IgD-negative memory B cell (primary cell): ENCODE measurements at regions not wholly inside any gene's neighbourhood (a gene's known extent, or its start where the extent isn't known, plus 50 kb on each side); places are given as distances from the start of the nearest gene placed in this dataset.
A peak's percentile ranks its signal among the peaks of the same experiment; 100 is the strongest.

ENCODE experiments used
- H3K27ac Mint-ChIP-seq, 3 donors: one replicate each; pipeline ENCODE4 v1.8.0; 2020 to 2022; ENCODE audit warnings: mild to moderate bottlenecking in 3 of 3, mixed read lengths in 3 of 3, moderate library complexity in 1 of 3
- H3K27me3 Mint-ChIP-seq: one replicate; pipeline ENCODE4 v1.8.0; 2021; ENCODE audit warnings: mixed read lengths
- H3K36me3 Mint-ChIP-seq: one replicate; pipeline ENCODE4 v1.8.0; 2020; ENCODE audit warnings: mild to moderate bottlenecking, mixed read lengths
- H3K4me1 Mint-ChIP-seq, 3 donors: one replicate each; pipeline ENCODE4 v1.8.0; 2020 to 2022; ENCODE audit warnings: mixed read lengths in 3 of 3, mild to moderate bottlenecking in 1 of 3
- H3K4me3 Mint-ChIP-seq, 4 donors: one replicate each; pipeline ENCODE4 v1.8.0; 2020 to 2022; ENCODE audit warnings: mild to moderate bottlenecking in 4 of 4, mixed read lengths in 4 of 4, moderate library complexity in 3 of 4
- H3K9me3 Mint-ChIP-seq, 3 donors: one replicate each; pipeline ENCODE4 v1.8.0; 2020 to 2021; ENCODE audit warnings: mixed read lengths in 3 of 3, mild to moderate bottlenecking in 1 of 3

DNA sequence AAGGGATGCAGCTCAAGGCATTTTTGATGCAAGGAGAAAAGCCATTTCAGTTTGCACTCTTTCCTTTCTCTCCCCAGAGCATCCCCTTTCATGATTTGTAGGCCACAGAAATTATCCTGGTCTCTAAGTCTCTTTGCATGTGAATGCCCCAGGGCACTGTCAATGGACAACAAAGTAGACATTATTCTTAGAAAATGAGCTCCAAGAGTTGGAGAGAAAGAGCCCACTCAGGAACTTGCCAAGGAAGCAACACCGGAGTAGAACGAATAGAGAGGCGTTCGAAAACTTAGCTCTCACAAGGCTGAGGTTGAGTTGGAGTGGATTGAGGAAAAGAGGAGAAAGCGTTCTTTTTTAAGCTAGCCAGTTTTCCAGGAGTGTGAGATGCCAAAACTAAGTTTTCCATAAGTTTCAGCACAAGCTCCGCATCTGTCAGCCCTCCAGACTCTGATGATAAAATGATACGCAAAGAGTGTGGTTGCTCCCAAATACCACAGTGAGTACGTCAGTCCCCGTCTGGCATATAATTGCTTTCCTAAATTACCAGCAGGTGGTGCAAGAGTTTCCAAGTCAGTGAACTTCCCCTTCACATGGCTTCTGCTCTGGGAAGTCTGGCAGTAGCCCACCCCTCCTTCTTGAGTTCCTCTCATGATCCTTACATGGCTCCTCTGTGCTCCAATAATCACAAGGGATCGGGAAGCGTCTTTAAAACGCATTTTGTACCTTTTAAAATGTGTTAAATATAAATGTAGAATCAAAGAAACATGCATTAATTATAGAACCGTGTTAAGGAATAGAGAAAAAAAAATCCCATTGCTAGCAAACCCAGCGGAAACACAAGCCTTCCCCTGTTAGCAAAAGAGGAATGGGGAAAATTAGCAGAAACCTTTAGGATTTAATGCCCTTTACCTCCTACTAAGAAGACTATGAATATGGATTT is 1060.6 kb upstream of the FANCL start:
- H3K27ac Mint-ChIP-seq, result no peak overlapping the region
- H3K4me1 Mint-ChIP-seq, result no peaks in the 10 kb centered on the region
- H3K27me3 Mint-ChIP-seq, result peaks cover 4% of the 10 kb centered on the region
- H3K36me3 Mint-ChIP-seq, result no peaks in the 10 kb centered on the region
- H3K4me3 Mint-ChIP-seq, result no peak overlapping the region
- H3K9me3 Mint-ChIP-seq, result no peaks in the 10 kb centered on the region

DNA sequence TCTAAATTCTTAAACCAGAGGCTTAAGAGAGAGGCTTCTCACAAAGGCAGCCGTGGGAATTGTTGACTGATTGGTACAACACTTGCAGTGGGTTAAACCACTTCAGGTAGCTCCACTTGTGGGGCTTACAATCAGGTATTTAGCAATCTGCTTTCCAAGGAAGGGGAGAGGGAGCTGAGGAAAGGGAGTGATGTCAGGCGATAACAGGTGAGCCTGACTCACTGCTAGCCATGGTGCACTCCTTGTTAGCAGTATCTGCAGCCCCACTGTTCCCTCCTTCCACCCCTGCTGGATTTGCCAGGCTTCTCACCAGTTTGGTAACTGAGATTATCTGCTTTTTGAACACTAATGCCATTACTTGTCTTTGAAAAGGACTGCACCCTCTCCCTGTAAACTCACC is 1056.7 kb upstream of the FANCL start:
- no peaks in the 10 kb centered on the region for H3K36me3 Mint-ChIP-seq
- peaks cover 4% of the 10 kb centered on the region for H3K27me3 Mint-ChIP-seq
- H3K4me3 Mint-ChIP-seq, result no peak overlapping the region
- no peaks in the 10 kb centered on the region for H3K4me1 Mint-ChIP-seq
- no peaks in the 10 kb centered on the region for H3K9me3 Mint-ChIP-seq
- H3K27ac Mint-ChIP-seq, result no peak overlapping the region

- Mint-ChIP-seq H3K36me3 (no peaks in the 10 kb centered on the region), H3K27me3 (peaks cover 4% of the 10 kb centered on the region), H3K4me3 (no peak overlapping the region), H3K27ac (no peak overlapping the region), H3K4me1 (no peaks in the 10 kb centered on the region), H3K9me3 (no peaks in the 10 kb centered on the region)
Measured at GRCh38 chr2:59296279-59296678, 1055.2 kb upstream of the FANCL start.

- Mint-ChIP-seq H3K27me3 (peaks cover 4% of the 10 kb centered on the region), H3K4me3 (no peak overlapping the region), H3K27ac (no peak overlapping the region), H3K9me3 (no peaks in the 10 kb centered on the region), H3K36me3 (no peaks in the 10 kb centered on the region), H3K4me1 (no peaks in the 10 kb centered on the region)
Measured at GRCh38 chr2:59295524-59296162, 1054.5 kb upstream of the FANCL start.

DNA sequence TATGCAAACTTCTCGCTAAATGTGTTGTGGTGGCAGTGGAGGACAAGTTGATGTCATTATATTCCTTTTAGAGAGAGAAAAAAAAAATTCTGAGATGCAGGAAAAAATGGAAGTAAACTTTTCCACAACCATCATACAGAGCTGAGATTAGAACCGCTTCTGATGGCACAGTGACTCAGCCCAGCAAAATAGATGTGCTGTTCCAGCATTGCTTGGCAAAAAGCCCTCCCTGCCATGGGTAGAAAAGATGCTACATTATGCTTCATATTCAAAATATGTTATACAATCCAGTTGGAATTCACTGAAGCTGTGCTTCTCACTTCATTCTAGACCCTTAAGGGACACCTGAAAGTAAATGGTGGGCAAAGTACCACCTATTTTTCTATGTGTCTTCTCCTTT is 1047.6 kb upstream of the FANCL start:
- Mint-ChIP-seq H3K27me3 (peaks cover 5% of the 10 kb centered on the region), H3K36me3 (no peaks in the 10 kb centered on the region), H3K4me1 (peaks cover 0 to 6% (median 0%) of the 10 kb centered on the region in 3 donors), H3K27ac (no peak overlapping the region), H3K4me3 (no peak overlapping the region), H3K9me3 (no peaks in the 10 kb centered on the region)

DNA sequence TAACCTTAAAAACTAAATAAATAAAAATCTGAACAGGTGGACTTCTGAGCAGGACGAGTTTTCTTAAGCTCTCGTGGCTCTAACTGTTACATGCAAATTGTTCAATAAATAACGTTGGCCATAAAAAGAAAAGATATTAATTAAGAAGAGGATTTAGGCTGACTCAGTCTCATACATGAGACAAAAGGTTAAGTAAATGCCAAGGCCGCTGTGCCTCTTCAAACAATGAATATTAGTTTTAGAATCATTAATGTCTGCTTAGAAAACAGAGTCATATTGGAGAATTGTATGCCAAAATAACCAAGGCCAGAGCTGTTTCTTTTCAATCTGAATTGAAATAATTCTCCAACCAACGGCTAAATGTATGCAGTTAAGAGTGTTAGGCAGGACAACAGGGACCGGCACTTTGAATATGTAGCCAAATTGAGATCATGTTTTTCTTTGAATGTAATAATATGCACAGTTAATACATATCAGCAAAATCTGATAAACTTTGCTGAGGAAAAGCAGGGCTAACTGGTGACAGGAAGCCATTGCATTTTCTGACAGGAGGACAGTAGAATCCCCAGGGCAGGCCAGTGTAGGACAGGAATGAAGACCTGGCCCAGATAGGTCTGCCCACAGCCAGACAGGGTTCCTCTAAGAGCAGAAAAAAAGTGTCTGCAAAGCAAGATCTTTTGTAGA is 1041.4 kb upstream of the FANCL start:
- Mint-ChIP-seq H3K27me3 (peaks cover 5% of the 10 kb centered on the region), H3K27ac (no peak overlapping the region), H3K9me3 (no peaks in the 10 kb centered on the region), H3K36me3 (no peaks in the 10 kb centered on the region), H3K4me1 (peaks cover 0 to 2% (median 0%) of the 10 kb centered on the region in 3 donors), H3K4me3 (no peak overlapping the region)

- no peak overlapping the region for H3K4me3 Mint-ChIP-seq
- no peaks in the 10 kb centered on the region for H3K4me1 Mint-ChIP-seq
- no peak overlapping the region for H3K27ac Mint-ChIP-seq
- H3K36me3 Mint-ChIP-seq, result no peaks in the 10 kb centered on the region
- no peaks in the 10 kb centered on the region for H3K9me3 Mint-ChIP-seq
- H3K27me3 Mint-ChIP-seq, result peaks cover 3% of the 10 kb centered on the region
Measured at GRCh38 chr2:59277671-59278070, 1036.5 kb upstream of the FANCL start.

DNA sequence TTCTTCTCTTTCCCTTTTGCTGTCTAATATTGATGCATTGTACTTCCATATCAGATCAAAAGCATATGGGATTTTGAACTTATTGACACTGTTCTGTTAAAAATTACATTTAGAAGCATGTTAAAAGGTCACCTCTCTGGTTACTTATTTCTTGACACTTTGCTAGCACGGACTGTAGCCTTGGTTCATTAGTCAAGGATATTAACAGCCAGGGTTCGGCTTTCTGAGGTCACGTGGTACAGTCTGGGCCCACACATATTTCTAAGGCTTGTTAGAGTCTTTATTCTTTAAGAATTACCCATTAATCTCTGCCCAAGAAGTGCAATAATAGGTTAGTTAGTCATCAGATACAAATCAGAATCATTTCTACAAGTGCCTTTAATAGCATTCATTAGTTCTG is 1035.8 kb upstream of the FANCL start:
- H3K27ac Mint-ChIP-seq, result peak overlapping the region in 1 of 3 donors; percentile 17
- H3K36me3 Mint-ChIP-seq, result no peaks in the 10 kb centered on the region
- H3K9me3 Mint-ChIP-seq, result no peaks in the 10 kb centered on the region
- no peak overlapping the region for H3K4me3 Mint-ChIP-seq
- peaks cover 3% of the 10 kb centered on the region for H3K27me3 Mint-ChIP-seq
- H3K4me1 Mint-ChIP-seq, result no peaks in the 10 kb centered on the region

- H3K4me1 Mint-ChIP-seq, result no peaks in the 10 kb centered on the region
- no peak overlapping the region for H3K4me3 Mint-ChIP-seq
- no peak overlapping the region for H3K27ac Mint-ChIP-seq
- no peaks in the 10 kb centered on the region for H3K9me3 Mint-ChIP-seq
- H3K36me3 Mint-ChIP-seq, result no peaks in the 10 kb centered on the region
- peaks cover 3% of the 10 kb centered on the region for H3K27me3 Mint-ChIP-seq
Measured at GRCh38 chr2:59276033-59276432, 1034.9 kb upstream of the FANCL start.

DNA sequence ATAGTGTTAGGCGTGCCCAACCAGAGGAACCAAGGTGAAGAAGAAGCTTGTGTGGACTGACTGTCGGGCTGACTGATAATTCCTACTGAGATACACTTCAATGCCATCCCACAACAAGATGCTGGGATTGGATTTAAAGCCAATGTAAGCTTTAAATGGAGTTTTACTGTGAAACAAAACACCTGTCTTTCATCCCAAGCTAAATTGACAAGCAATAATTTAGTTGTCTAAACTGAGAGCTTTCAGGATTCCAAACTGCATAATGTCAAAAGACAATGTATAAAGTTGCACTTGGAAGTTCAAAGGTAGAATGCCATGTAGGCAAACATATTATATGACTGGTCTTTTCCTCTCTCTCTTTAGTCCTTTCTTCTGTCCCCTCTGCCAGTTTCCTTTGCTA is 1025.3 kb upstream of the FANCL start:
- Mint-ChIP-seq H3K27ac (no peak overlapping the region), H3K4me3 (no peak overlapping the region), H3K36me3 (no peaks in the 10 kb centered on the region), H3K4me1 (peaks cover 0 to 1% (median 0%) of the 10 kb centered on the region in 3 donors), H3K9me3 (no peaks in the 10 kb centered on the region), H3K27me3 (peaks cover 2% of the 10 kb centered on the region)

GRCh38 chr2:59259913-59260312 is 1018.8 kb upstream of the FANCL start:
- no peak overlapping the region for H3K4me3 Mint-ChIP-seq
- H3K9me3 Mint-ChIP-seq, result no peaks in the 10 kb centered on the region
- no peaks in the 10 kb centered on the region for H3K4me1 Mint-ChIP-seq

GRCh38 chr2:59256290-59256689 is 1015.2 kb upstream of the FANCL start:
- Mint-ChIP-seq H3K4me1 (no peaks in the 10 kb centered on the region), H3K36me3 (peaks cover 2% of the 10 kb centered on the region), H3K4me3 (no peak overlapping the region), H3K9me3 (no peaks in the 10 kb centered on the region), H3K27ac (no peak overlapping the region), H3K27me3 (peaks cover 6% of the 10 kb centered on the region)

More at GRCh38 chr2:59259913-59260312, 1018.8 kb upstream of the FANCL start:
- Mint-ChIP-seq H3K27me3 (peaks cover 3% of the 10 kb centered on the region), H3K36me3 (peaks cover 2% of the 10 kb centered on the region), H3K27ac (no peak overlapping the region)

GRCh38 chr2:59254279-59254678 is 1013.2 kb upstream of the FANCL start:
- no peaks in the 10 kb centered on the region for H3K4me1 Mint-ChIP-seq
- H3K36me3 Mint-ChIP-seq, result peaks cover 2% of the 10 kb centered on the region
- no peak overlapping the region for H3K4me3 Mint-ChIP-seq
- H3K9me3 Mint-ChIP-seq, result no peaks in the 10 kb centered on the region
- H3K27ac Mint-ChIP-seq, result no peak overlapping the region
- peaks cover 8% of the 10 kb centered on the region for H3K27me3 Mint-ChIP-seq

GRCh38 chr2:59250307-59250677 is 1009.2 kb upstream of the FANCL start:
- Mint-ChIP-seq H3K36me3 (no peaks in the 10 kb centered on the region), H3K27ac (no peak overlapping the region), H3K9me3 (peaks cover 0 to 2% (median 0%) of the 10 kb centered on the region in 3 donors), H3K4me3 (no peak overlapping the region), H3K27me3 (peaks cover 4% of the 10 kb centered on the region), H3K4me1 (no peaks in the 10 kb centered on the region)
